ENCODE measurements at regions not wholly inside any gene's neighbourhood (a gene's known extent, or its start where the extent isn't known, plus 50 kb on each side); places are given as distances from the start of the nearest gene placed in this dataset.

DNA sequence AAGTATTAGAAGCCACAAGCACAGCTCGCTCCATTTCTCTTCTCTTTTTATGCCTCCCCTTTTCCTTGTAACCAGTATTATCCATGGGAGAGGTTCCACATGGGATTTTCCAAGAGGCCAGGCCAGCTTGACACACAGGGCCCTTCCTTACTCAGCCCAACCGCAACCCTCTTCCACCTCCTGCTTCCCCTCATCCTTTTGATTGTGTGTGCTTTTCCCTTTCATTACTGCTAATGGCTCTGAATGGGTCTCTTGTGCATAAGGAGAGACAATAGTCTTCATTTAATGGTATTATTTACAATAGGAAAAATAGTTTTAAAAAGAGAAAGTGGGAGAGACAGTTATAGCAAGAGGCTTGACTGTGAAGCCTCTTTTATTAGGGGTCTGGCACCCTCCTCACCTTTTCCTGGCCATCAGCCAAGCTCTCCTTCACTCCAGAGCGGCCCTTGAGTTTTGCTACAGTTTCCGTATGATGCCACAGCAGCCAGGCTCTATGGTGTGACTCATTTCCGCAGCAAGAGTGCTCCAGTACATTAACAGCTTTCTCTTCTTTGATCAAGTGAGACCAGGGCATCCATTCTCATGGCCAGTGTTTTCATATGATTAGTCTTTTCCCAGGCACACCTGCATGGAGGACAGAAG lies 579.5 kb downstream of the TFAP2B start:
- H3K36me3 ChIP-seq (ENCODE audit: low read depth): no peaks in the 10 kb centered on the region
- H2AFZ ChIP-seq: no peak overlapping the region
- no peaks in the 10 kb centered on the region for H3K27me3 ChIP-seq (ENCODE audit: insufficient read depth, low read depth)
- H3K9me3 ChIP-seq (ENCODE audit: insufficient read depth, low read depth): no peaks in the 10 kb centered on the region
- DNase-seq: no peak
- no peaks in the 10 kb centered on the region; the same call in 1 of the 2 replicates for H4K20me1 ChIP-seq (ENCODE audit: insufficient read depth)
- intact Hi-C loops (cut with micrococcal nuclease; ENCODE audit: unreplicated experiment): no loop called here
- TF ChIP-seq EZH2 (IDR thresholded peaks at IDR 0.05; ENCODE audit: low read depth): no peak
- TF ChIP-seq CTCF (conservative IDR thresholded peaks at IDR 0.05): no peak
- ChIA-PET CTCF (no interaction called here), POLR2A (ENCODE audit: unreplicated experiment) (no interaction called here)
- no peaks in the 10 kb centered on the region for H3K9me2 ChIP-seq (ENCODE audit: insufficient read depth)
- H3K79me2 ChIP-seq (ENCODE audit: low read depth): no peaks in the 10 kb centered on the region
- no peaks in the 10 kb centered on the region for H3K4me1 ChIP-seq (replicated peaks; ENCODE audit: insufficient read depth)
- no peak overlapping the region for H3K4me3 ChIP-seq
- BruUV-seq (replicated peaks): no TSS peak
- no peaks in the 10 kb centered on the region for H3F3A ChIP-seq (ENCODE audit: insufficient read depth, low read depth)
- H3K4me2 ChIP-seq: no peak overlapping the region
- no peak overlapping the region for H3K27ac ChIP-seq

- Histone ChIP-seq H2AFZ (no peak overlapping the region), H3K27me3 (ENCODE audit: insufficient read depth, low read depth) (no peaks in the 10 kb centered on the region), H3K4me1 (replicated peaks; ENCODE audit: insufficient read depth) (no peaks in the 10 kb centered on the region), H3K4me3 (no peak overlapping the region), H3K27ac (no peak overlapping the region), H4K20me1 (ENCODE audit: insufficient read depth) (no peaks in the 10 kb centered on the region; the same call in 1 of the 2 replicates), H3K9me2 (ENCODE audit: insufficient read depth) (no peaks in the 10 kb centered on the region), H3K79me2 (ENCODE audit: low read depth) (no peaks in the 10 kb centered on the region), H3K9me3 (ENCODE audit: insufficient read depth, low read depth) (no peaks in the 10 kb centered on the region), H3K4me2 (no peak overlapping the region), H3K36me3 (ENCODE audit: low read depth) (no peaks in the 10 kb centered on the region), H3F3A (ENCODE audit: insufficient read depth, low read depth) (no peaks in the 10 kb centered on the region)
- no TSS peak for BruUV-seq (replicated peaks)
- no peak for DNase-seq
- intact Hi-C loops (cut with micrococcal nuclease; ENCODE audit: unreplicated experiment): no loop called here
- CTCF ChIA-PET: no interaction called here
- POLR2A ChIA-PET (ENCODE audit: unreplicated experiment): no interaction called here
- peak; percentile 34 for TF ChIP-seq CTCF (conservative IDR thresholded peaks at IDR 0.05)
- no peak for TF ChIP-seq EZH2 (IDR thresholded peaks at IDR 0.05; ENCODE audit: low read depth)
Measured at GRCh38 chr6:51398793-51399192, 580.1 kb downstream of the TFAP2B start.

DNA sequence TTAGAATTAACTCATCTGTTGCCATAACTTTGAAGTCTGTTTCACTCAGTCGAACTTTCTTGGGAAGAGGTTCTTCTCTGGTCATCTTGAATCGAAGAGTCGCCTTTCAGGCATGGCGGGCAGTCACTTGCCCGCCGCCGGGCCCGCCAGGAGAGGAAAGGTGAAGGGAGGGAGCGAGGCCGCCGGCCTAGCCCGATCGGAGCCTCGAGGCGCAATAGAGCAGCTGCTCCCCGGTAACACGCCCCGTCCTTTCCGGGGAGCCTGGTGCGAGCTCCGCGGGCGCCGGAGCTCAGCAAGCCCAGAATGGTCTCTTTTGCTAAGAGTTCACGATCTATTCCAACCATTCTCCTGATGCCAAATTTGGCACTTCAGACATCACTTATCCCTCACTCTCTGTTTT lies 591.8 kb downstream of the TFAP2B start:
- Histone ChIP-seq H3K36me3 (ENCODE audit: low read depth) (no peaks in the 10 kb centered on the region), H3K4me2 (no peak overlapping the region), H3K27me3 (ENCODE audit: insufficient read depth, low read depth) (no peaks in the 10 kb centered on the region), H3K4me3 (no peak overlapping the region), H3F3A (ENCODE audit: insufficient read depth, low read depth) (no peaks in the 10 kb centered on the region), H3K79me2 (ENCODE audit: low read depth) (no peaks in the 10 kb centered on the region), H2AFZ (no peak overlapping the region), H3K4me1 (replicated peaks; ENCODE audit: insufficient read depth) (no peaks in the 10 kb centered on the region), H4K20me1 (ENCODE audit: insufficient read depth) (no peaks in the 10 kb centered on the region), H3K27ac (no peak overlapping the region), H3K9me2 (ENCODE audit: insufficient read depth) (no peaks in the 10 kb centered on the region; the same call in 1 of the 2 replicates), H3K9me3 (ENCODE audit: insufficient read depth, low read depth) (no peaks in the 10 kb centered on the region)
- TF ChIP-seq EZH2 (IDR thresholded peaks at IDR 0.05; ENCODE audit: low read depth) (no peak), CTCF (conservative IDR thresholded peaks at IDR 0.05) (no peak)
- no TSS peak for BruUV-seq (replicated peaks)
- ChIA-PET CTCF (no interaction called here), POLR2A (ENCODE audit: unreplicated experiment) (interaction anchor here (0.7 kb wide), 1 partner anchor 218 kb away, joined by 14 read pairs; no protein-coding TSS in a partner anchor)
- no peak for DNase-seq
- intact Hi-C loops (cut with micrococcal nuclease; ENCODE audit: unreplicated experiment): no loop called here
